H9 (cell line): ENCODE measurements at regions not wholly inside any gene's neighbourhood (a gene's known extent, or its start where the extent isn't known, plus 50 kb on each side); places are given as distances from the start of the nearest gene placed in this dataset.

Experiments used
- DNase-seq: peaks from one replicate; pipeline ENCODE4 v3.0.0-alpha.2; 2017
- H2AFZ ChIP-seq: one replicate; pipeline ENCODE4 v1.6.1; 2013; ENCODE audit warnings: mild to moderate bottlenecking, low read length, control low read depth, moderate library complexity
- H2AK5ac ChIP-seq: 2 replicates; pipeline ENCODE4 v1.6.1; 2013; ENCODE audit warnings: low read length, control low read depth, mixed read lengths; ENCODE audit not compliant: insufficient read length
- H2BK120ac ChIP-seq: one replicate; pipeline ENCODE4 v1.6.1; 2013; ENCODE audit warnings: low read depth, mild to moderate bottlenecking, low read length, control low read depth, inconsistent platforms; ENCODE audit not compliant: poor library complexity, severe bottlenecking
- H2BK12ac ChIP-seq: 2 replicates; pipeline ENCODE4 v1.6.1; 2013; ENCODE audit warnings: low read length, control low read depth, mixed read lengths, low read depth; ENCODE audit not compliant: insufficient read length
- H2BK15ac ChIP-seq: 2 replicates; pipeline ENCODE4 v1.6.1; 2013; ENCODE audit warnings: low read depth, low read length, control low read depth
- H2BK20ac ChIP-seq: one replicate; pipeline ENCODE4 v1.6.1; 2013; ENCODE audit warnings: low read depth, mild to moderate bottlenecking, low read length, control low read depth, inconsistent platforms; ENCODE audit not compliant: poor library complexity, severe bottlenecking
- H2BK5ac ChIP-seq: 2 replicates; pipeline ENCODE4 v1.6.1; 2013; ENCODE audit warnings: low read length, control low read depth, mixed read lengths; ENCODE audit not compliant: insufficient read length
- H3K14ac ChIP-seq: 2 replicates; pipeline ENCODE4 v1.6.1; 2013; ENCODE audit warnings: low read length, control low read depth; ENCODE audit not compliant: insufficient read depth
- H3K18ac ChIP-seq: 2 replicates; pipeline ENCODE4 v1.6.1; 2013; ENCODE audit warnings: low read depth, mild to moderate bottlenecking, mixed read lengths, low read length, control low read depth; ENCODE audit not compliant: insufficient read length
- H3K23ac ChIP-seq: 2 replicates; pipeline ENCODE4 v1.6.1; 2013; ENCODE audit warnings: low read length, control low read depth, mixed read lengths, low read depth; ENCODE audit not compliant: insufficient read length
- H3K23me2 ChIP-seq: 2 replicates; pipeline ENCODE4 v1.6.1; 2013; ENCODE audit warnings: low read depth, mild to moderate bottlenecking, mixed read lengths, low read length, control low read depth; ENCODE audit not compliant: insufficient read length, poor library complexity, severe bottlenecking
- H3K27ac ChIP-seq: 2 replicates; pipeline ENCODE4 v1.5.1; 2013; ENCODE audit warnings: low read length, control low read depth, mixed read lengths, low read depth; ENCODE audit not compliant: insufficient read length
- H3K27me3 ChIP-seq: 2 replicates; pipeline ENCODE4 v1.6.1; 2013; ENCODE audit warnings: low read length, control low read depth, inconsistent platforms; ENCODE audit not compliant: insufficient read depth
- H3K4ac ChIP-seq: 2 replicates; pipeline ENCODE4 v1.6.1; 2013; ENCODE audit warnings: low read depth, mild to moderate bottlenecking, control low read depth, inconsistent platforms, low read length, moderate library complexity
- H3K4me1 ChIP-seq: 2 replicates; pipeline ENCODE4 v1.6.1; 2013; ENCODE audit warnings: low read length, control low read depth, inconsistent platforms; ENCODE audit not compliant: insufficient read depth
- H3K4me2 ChIP-seq: 2 replicates; pipeline ENCODE4 v1.6.1; 2013; ENCODE audit warnings: low read length, control low read depth, mixed read lengths; ENCODE audit not compliant: insufficient read length, insufficient read depth
- H3K56ac ChIP-seq: 2 replicates; pipeline ENCODE4 v1.6.1; 2013; ENCODE audit warnings: low read depth, mild to moderate bottlenecking, mixed read lengths, low read length, control low read depth; ENCODE audit not compliant: insufficient read length
- H3K79me1 ChIP-seq: 2 replicates; pipeline ENCODE4 v1.6.1; 2013; ENCODE audit warnings: low read depth, mild to moderate bottlenecking, moderate library complexity, low read length, control low read depth, inconsistent platforms; ENCODE audit not compliant: insufficient read depth, poor library complexity, severe bottlenecking
- H3K79me2 ChIP-seq: 2 replicates; pipeline ENCODE4 v1.6.1; 2013; ENCODE audit warnings: low read length, control low read depth, inconsistent platforms; ENCODE audit not compliant: insufficient read depth
- H3K9ac ChIP-seq: 2 replicates; pipeline ENCODE4 v1.6.1; 2013; ENCODE audit warnings: low read length, control low read depth, mixed read lengths; ENCODE audit not compliant: insufficient read length; ENCODE audit errors: extremely low read depth
- H3K9me3 ChIP-seq: one replicate; pipeline ENCODE4 v1.6.1; 2013; ENCODE audit warnings: low read depth, low read length, inconsistent platforms; ENCODE audit not compliant: control insufficient read depth
- H3T11ph ChIP-seq: one replicate; pipeline ENCODE4 v1.6.1; 2013; ENCODE audit warnings: mild to moderate bottlenecking, low read length, control low read depth, inconsistent platforms
- H4K20me1 ChIP-seq: one replicate; pipeline ENCODE4 v1.6.1; 2013; ENCODE audit not compliant: control insufficient read depth, insufficient read length, insufficient read depth
- H4K5ac ChIP-seq: 2 replicates; pipeline ENCODE4 v1.6.1; 2013; ENCODE audit warnings: low read depth, mild to moderate bottlenecking, mixed read lengths, low read length, control low read depth; ENCODE audit not compliant: insufficient read length
- H4K8ac ChIP-seq: replicated peaks from 2 replicates; pipeline ENCODE4 v1.6.1; 2013; ENCODE audit warnings: low read length, control low read depth, mixed read lengths, low read depth; ENCODE audit not compliant: insufficient read length
- H4K91ac ChIP-seq: 2 replicates; pipeline ENCODE4 v1.6.1; 2013; ENCODE audit warnings: low read depth, mild to moderate bottlenecking, moderate library complexity, mixed read lengths, low read length, control low read depth; ENCODE audit not compliant: insufficient read length
- H3K27ac Mint-ChIP-seq, 3 experiments: 2 replicates in 2 of 3; 3 replicates in 1 of 3; pipeline ENCODE4 v1.8.0; 2020 to 2021; ENCODE audit warnings: mixed read lengths in 3 of 3, mild to moderate bottlenecking in 1 of 3, moderate library complexity in 1 of 3
- H3K27me3 Mint-ChIP-seq: 2 replicates; pipeline ENCODE4 v1.8.0; 2021; ENCODE audit warnings: low read depth, mild to moderate bottlenecking, moderate library complexity, mixed read lengths
- H3K36me3 Mint-ChIP-seq, 3 experiments: 2 replicates in 2 of 3; 3 replicates in 1 of 3; pipeline ENCODE4 v1.8.0; 2020 to 2021; ENCODE audit warnings: low read depth in 3 of 3, mixed read lengths in 3 of 3; ENCODE audit not compliant: insufficient read depth in 1 of 3
- H3K4me1 Mint-ChIP-seq, 2 experiments: 2 replicates each; pipeline ENCODE4 v1.8.0; 2020; ENCODE audit warnings: mixed read lengths in 2 of 2
- H3K4me3 Mint-ChIP-seq, 2 experiments: 2 replicates in 1 of 2; 3 replicates in 1 of 2; pipeline ENCODE4 v1.8.0; 2020 to 2021; ENCODE audit warnings: mild to moderate bottlenecking in 2 of 2, mixed read lengths in 2 of 2, moderate library complexity in 1 of 2
- H3K9me3 Mint-ChIP-seq, 2 experiments: 2 replicates in 1 of 2; 3 replicates in 1 of 2; pipeline ENCODE4 v1.8.0; 2020; ENCODE audit warnings: mild to moderate bottlenecking in 2 of 2, mixed read lengths in 2 of 2, moderate library complexity in 1 of 2
- CTCF ChIP-seq: fragments of 200-600 bp; sonication (generic); conservative IDR thresholded peaks from 3 replicates; pipeline ENCODE4 v1.8.0; 2021; ENCODE audit warnings: antibody characterized with exemption, mild to moderate bottlenecking
- WGBS: extraction: QIAGEN DNeasy Blood & Tissue Kit; methylation state at CpG from one replicate; pipeline ENCODE4 v1.1.7; 2013; ENCODE audit warnings: missing lambda C conversion rate, low lambda C conversion rate, mixed read lengths; ENCODE audit not compliant: insufficient read length; ENCODE audit errors: extremely low coverage; 5-methylcytosine and 5-hydroxymethylcytosine counted together

DNA sequence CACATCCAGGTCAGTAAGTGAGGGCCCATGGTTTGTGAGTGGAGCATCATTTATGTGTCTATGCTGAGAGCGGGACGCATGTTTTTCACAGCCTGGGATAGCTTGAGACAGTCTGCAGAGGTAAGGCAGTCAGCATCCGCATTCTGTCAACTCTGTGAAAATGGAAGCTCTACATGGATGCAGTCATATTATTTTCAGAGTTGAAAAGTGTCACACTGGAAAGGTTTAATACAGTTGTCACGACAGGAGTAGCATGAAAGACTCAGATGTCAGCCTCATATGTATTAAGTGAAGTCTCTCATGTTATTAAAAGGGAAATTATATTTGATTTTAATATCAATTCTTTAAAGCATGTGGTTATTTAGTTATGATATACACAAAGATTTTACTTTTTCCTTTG is 436.9 kb upstream of the GYPC start:
- no peak overlapping the region for H2BK15ac ChIP-seq
- no peaks in the 10 kb centered on the region for H3K4me1 ChIP-seq
- H4K8ac ChIP-seq, result no peak overlapping the region
- H3K4me2 ChIP-seq, result no peak overlapping the region
- H3K79me1 ChIP-seq, result no peaks in the 10 kb centered on the region
- H3K27ac Mint-ChIP-seq, result no peak overlapping the region
- no peak overlapping the region for H2BK120ac ChIP-seq
- H3K4me3 Mint-ChIP-seq, result no peak overlapping the region
- no CpG with 5 or more reads among the region's 4 CpGs for WGBS
- no peak overlapping the region for H2BK5ac ChIP-seq
- no peaks in the 10 kb centered on the region for H3K27me3 ChIP-seq
- no peak overlapping the region for H3K14ac ChIP-seq
- no peak overlapping the region for H2AFZ ChIP-seq
- no peak overlapping the region for H4K91ac ChIP-seq
- H3K27ac ChIP-seq, result no peak overlapping the region
- H3K4ac ChIP-seq, result no peak overlapping the region
- no peak overlapping the region for H3K56ac ChIP-seq
- H2BK12ac ChIP-seq, result no peak overlapping the region
- no peak overlapping the region for H4K5ac ChIP-seq
- no peaks in the 10 kb centered on the region for H3K79me2 ChIP-seq
- no peak for TF ChIP-seq CTCF
- no peaks in the 10 kb centered on the region for H3K36me3 Mint-ChIP-seq
- H3T11ph ChIP-seq, result no peak overlapping the region
- H3K9me3 Mint-ChIP-seq, result no peaks in the 10 kb centered on the region; a peak in 1 of 5 replicates
- H3K9ac ChIP-seq, result no peak overlapping the region
- no peaks in the 10 kb centered on the region for H4K20me1 ChIP-seq
- no peaks in the 10 kb centered on the region for H3K4me1 Mint-ChIP-seq
- H2BK20ac ChIP-seq, result no peak overlapping the region
- no peaks in the 10 kb centered on the region for H3K23me2 ChIP-seq
- no peak for DNase-seq
- H3K9me3 ChIP-seq, result no peaks in the 10 kb centered on the region
- no peak overlapping the region for H3K18ac ChIP-seq
- no peak overlapping the region for H2AK5ac ChIP-seq
- no peak overlapping the region for H3K23ac ChIP-seq
- no peaks in the 10 kb centered on the region for H3K27me3 Mint-ChIP-seq
